ENCODE measurements at regions not wholly inside any gene's neighbourhood (a gene's known extent, or its start where the extent isn't known, plus 50 kb on each side); places are given as distances from the start of the nearest gene placed in this dataset.
"Not testable (repeated sequence)": the region's sequence is repeated elsewhere in the genome, so short reads cannot be mapped to it uniquely, and the experiment has no call there.

DNA sequence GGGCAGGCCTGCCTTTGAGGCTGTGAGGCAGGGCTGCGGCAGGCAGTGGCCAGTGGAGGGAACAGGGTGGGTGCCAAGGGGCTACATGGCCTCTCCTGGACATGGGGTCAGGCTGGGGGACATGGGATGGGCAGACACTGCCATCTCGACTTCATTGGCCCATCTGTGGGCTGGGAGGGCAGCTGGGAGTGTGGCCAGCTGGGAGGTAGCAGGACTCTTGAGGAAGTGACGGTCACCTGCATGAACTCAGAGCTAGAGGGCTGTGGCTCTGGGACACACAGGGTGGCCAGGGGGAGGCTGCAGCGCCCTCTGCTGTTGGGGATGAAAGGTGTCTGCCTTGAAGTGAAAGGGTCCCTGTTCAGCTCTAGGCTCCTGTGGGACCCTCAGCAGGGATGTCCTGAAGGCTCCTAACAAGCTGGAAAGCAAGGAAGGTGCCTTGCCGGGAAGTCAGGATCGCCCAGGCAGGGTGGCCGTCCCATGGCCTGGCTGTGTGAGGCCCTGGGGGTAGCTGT, 244.0 kb downstream of the ANKRD30B start:
- not testable (repeated sequence) for H3K4me1 ChIP-seq (ENCODE audit: control insufficient read depth, insufficient read depth, low read length); H3K27ac ChIP-seq (ENCODE audit: low read depth, low read length); H3K36me3 ChIP-seq (ENCODE audit: control insufficient read depth, insufficient read depth, low read length); DNase-seq (ENCODE audit: low read depth in 4 of 6, low spot score in 6 of 6); H3K4me3 ChIP-seq (ENCODE audit: low read depth, low read length); H3K9me3 ChIP-seq (ENCODE audit: control insufficient read depth, insufficient read depth, low read length); H3K27me3 ChIP-seq (ENCODE audit: control insufficient read depth, insufficient read depth, low read length)
- WGBS (ENCODE audit: insufficient coverage): 68% methylated on average over 6 of the region's 7 CpGs

DNA sequence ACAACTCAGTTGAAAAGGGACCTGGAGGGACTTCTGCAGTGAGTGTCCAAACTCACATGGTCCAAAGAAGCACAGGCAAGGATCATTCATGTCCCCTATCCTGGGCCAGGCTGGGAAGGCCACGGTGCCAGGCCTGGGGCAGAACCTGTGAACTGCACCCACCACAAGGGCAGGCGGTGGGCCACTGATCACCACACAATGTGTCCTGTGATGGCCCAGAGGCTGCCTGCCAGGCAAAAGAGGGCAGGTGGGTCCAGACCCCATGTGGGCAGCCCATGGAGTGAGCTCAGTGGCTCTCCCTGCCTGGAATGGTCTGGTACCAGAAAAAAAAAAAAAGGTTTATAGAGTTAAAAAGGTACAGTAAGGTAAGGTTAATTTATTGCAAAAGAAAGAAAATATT, 244.8 kb downstream of the ANKRD30B start:
- not testable (repeated sequence) for H3K4me1 ChIP-seq (ENCODE audit: control insufficient read depth, insufficient read depth, low read length); H3K27me3 ChIP-seq (ENCODE audit: control insufficient read depth, insufficient read depth, low read length); H3K36me3 ChIP-seq (ENCODE audit: control insufficient read depth, insufficient read depth, low read length); DNase-seq (ENCODE audit: low read depth in 4 of 6, low spot score in 6 of 6); H3K9me3 ChIP-seq (ENCODE audit: control insufficient read depth, insufficient read depth, low read length); H3K4me3 ChIP-seq (ENCODE audit: low read depth, low read length); H3K27ac ChIP-seq (ENCODE audit: low read depth, low read length)
- 64% methylated on average over 2 of the region's 2 CpGs for WGBS (ENCODE audit: insufficient coverage)

DNA sequence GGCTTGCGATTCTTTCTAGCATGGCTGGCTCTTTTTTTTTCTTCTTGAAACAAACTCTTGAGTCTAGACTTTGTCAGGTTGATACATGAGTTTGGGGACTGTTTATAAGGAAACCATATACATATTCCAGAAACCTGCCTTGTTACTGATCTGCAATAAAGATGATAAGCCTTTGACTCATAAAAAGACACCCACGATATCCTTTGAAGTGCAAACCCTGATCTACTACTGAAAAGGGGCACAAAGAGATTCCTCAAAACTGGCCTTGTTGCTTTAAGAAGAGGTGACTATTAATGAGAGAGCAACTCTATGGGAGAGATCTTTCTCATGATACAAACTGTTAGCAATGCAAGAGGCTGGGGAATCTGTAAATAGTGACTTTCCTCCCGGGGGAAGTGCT, 247.1 kb downstream of the ANKRD30B start:
- H3K9me3 ChIP-seq (ENCODE audit: control insufficient read depth, insufficient read depth, low read length); H3K27ac ChIP-seq (ENCODE audit: low read depth, low read length); DNase-seq (ENCODE audit: low read depth in 4 of 6, low spot score in 6 of 6); H3K4me1 ChIP-seq (ENCODE audit: control insufficient read depth, insufficient read depth, low read length); H3K36me3 ChIP-seq (ENCODE audit: control insufficient read depth, insufficient read depth, low read length); H3K27me3 ChIP-seq (ENCODE audit: control insufficient read depth, insufficient read depth, low read length); H3K4me3 ChIP-seq (ENCODE audit: low read depth, low read length): not testable (repeated sequence)
- no CpG with 5 or more reads among the region's 3 CpGs for WGBS (ENCODE audit: insufficient coverage)

DNA sequence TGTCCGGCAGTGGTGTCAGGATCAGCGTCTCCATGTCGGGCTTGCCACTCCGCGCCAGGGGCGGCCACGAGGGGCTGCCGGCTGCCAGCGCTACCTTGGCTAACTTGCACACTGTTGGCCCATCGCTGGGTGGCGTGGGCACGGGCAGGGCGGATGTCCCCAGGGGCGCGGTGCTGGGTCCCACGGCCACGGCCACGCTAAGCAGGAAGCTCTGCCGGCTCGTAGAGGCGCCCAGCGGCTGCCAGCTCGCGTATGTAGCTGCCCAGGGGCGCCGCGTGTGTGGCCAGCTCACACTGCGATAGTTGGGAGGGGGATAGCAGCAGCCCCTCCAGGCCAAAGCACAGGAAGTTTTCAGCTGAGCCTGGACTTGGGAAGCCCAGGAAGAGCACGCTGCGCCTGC, 249.4 kb downstream of the ANKRD30B start:
- Histone ChIP-seq H3K27me3 (ENCODE audit: control insufficient read depth, insufficient read depth, low read length) (no peaks in the 10 kb centered on the region), H3K27ac (ENCODE audit: low read depth, low read length) (no peak overlapping the region), H3K4me3 (ENCODE audit: low read depth, low read length) (no peak overlapping the region), H3K9me3 (ENCODE audit: control insufficient read depth, insufficient read depth, low read length) (no peaks in the 10 kb centered on the region), H3K4me1 (ENCODE audit: control insufficient read depth, insufficient read depth, low read length) (no peaks in the 10 kb centered on the region), H3K36me3 (ENCODE audit: control insufficient read depth, insufficient read depth, low read length) (no peaks in the 10 kb centered on the region)
- 94% methylated on average over 30 of the region's 30 CpGs for WGBS (ENCODE audit: insufficient coverage)
- DNase-seq (ENCODE audit: low read depth in 4 of 6, low spot score in 6 of 6): no peak

DNA sequence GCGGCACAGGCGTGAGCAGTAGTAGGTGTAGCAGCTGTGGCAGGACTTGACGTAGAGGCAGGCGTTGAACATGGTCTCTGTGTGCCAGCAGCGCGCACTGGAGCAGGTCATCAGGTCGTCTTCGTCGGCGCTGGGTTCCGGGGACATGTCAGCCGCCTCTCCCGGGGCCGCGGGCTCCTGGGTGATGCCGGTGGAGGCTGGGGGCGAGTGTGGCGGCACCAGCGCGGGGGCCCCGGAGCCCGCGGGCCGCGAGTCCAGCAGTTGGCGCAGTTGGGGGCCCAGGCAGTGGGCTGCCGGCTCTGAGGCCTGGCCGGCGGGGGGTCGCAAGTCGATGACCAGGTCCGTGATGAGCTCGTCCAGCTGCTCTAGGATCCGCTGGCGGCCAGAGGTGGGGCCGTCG, 249.9 kb downstream of the ANKRD30B start:
- not testable (repeated sequence) for H3K9me3 ChIP-seq (ENCODE audit: control insufficient read depth, insufficient read depth, low read length); H3K4me3 ChIP-seq (ENCODE audit: low read depth, low read length); DNase-seq (ENCODE audit: low read depth in 4 of 6, low spot score in 6 of 6); H3K27ac ChIP-seq (ENCODE audit: low read depth, low read length); H3K4me1 ChIP-seq (ENCODE audit: control insufficient read depth, insufficient read depth, low read length); H3K27me3 ChIP-seq (ENCODE audit: control insufficient read depth, insufficient read depth, low read length); H3K36me3 ChIP-seq (ENCODE audit: control insufficient read depth, insufficient read depth, low read length)
- 92% methylated on average over 27 of the region's 37 CpGs for WGBS (ENCODE audit: insufficient coverage)

DNA sequence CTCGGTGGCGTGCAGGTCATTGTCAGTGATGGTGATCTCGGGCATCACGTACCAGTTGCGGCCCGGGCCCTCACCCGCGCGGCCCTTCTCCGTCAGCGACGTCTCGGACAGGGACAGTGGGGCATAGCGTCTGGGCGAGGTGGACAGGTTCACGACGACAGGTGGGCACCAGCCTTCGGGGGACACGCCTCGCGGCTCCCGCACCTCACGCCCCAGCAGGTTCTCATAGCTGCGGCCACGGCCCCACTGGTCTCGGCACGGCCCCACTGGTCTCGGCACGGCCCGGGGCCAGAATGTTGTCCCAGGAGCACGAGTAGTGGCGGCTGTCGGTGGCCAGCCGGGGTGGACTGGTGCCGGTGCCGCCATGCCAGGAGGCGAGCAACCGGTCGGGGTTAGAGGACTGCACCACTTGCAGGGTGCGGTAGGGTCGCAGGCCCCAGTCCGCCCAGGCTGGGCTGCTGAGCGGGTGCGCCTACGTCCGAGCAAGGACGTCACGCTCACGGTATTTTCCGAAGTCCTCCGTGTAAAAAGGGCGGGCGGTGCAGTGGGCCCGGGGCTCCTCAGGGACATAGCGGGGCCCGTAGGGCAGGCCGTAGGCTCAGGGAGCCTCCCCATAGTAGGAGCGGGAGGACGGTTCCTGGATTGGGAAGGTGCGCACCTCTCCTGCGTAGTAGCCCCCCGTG, 250.5 kb downstream of the ANKRD30B start:
- not testable (repeated sequence) for DNase-seq (ENCODE audit: low read depth in 4 of 6, low spot score in 6 of 6); H3K9me3 ChIP-seq (ENCODE audit: control insufficient read depth, insufficient read depth, low read length); H3K27ac ChIP-seq (ENCODE audit: low read depth, low read length); H3K27me3 ChIP-seq (ENCODE audit: control insufficient read depth, insufficient read depth, low read length); H3K36me3 ChIP-seq (ENCODE audit: control insufficient read depth, insufficient read depth, low read length); H3K4me3 ChIP-seq (ENCODE audit: low read depth, low read length); H3K4me1 ChIP-seq (ENCODE audit: control insufficient read depth, insufficient read depth, low read length)
- 95% methylated on average over 60 of the region's 62 CpGs for WGBS (ENCODE audit: insufficient coverage)

DNA sequence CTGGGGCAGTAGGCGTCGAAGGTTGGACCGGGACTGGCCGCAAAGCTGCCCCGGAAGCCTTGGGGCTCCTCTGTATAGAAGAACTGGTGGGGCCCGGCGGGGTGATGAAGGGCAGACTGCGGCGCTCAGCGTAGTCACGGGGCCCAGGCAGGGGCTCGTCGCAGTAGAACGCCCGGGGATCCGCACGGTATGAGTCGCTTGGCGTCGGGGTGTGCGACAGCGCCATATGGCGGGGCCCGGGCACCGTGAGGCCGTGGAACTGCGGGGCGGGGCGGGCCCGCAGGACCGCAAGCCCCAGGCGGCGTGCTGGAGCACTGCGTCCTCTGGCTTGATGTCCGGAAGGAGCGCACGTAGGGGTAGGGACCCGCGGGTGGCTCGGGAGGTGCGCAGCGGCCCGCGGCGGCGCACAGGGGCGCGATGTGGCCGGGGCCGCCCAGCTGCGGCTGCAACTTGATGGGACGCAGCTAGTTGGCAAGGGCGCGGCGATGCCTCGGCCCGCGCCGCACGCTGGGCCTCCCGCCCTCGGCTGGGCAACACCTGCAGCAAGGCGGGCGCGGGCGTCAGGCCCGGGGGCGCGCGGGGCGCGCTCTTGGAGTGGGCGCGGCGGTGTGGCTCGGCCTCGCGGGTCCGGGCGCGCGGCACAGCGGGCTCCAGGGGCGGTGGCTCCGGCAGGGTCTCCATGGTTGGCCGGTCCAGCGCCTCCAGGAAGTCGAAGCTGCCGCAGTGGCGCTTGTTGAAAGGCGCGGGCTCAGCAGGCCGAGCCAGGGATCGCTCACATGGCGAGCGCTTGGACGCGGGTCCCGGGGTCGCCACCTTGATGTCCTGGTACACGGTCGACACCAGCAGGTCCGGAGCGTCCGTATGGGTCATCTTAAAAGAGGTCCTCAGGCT, 251.4 kb downstream of the ANKRD30B start:
- WGBS (ENCODE audit: insufficient coverage): 29% methylated on average over 105 of the region's 105 CpGs
- Histone ChIP-seq H3K36me3 (ENCODE audit: control insufficient read depth, insufficient read depth, low read length) (no peaks in the 10 kb centered on the region), H3K27ac (ENCODE audit: low read depth, low read length) (no peak overlapping the region), H3K4me3 (ENCODE audit: low read depth, low read length) (no peak overlapping the region), H3K27me3 (ENCODE audit: control insufficient read depth, insufficient read depth, low read length) (no peaks in the 10 kb centered on the region), H3K4me1 (ENCODE audit: control insufficient read depth, insufficient read depth, low read length) (no peaks in the 10 kb centered on the region), H3K9me3 (ENCODE audit: control insufficient read depth, insufficient read depth, low read length) (no peaks in the 10 kb centered on the region)
- no peak for DNase-seq (ENCODE audit: low read depth in 4 of 6, low spot score in 6 of 6)

DNA sequence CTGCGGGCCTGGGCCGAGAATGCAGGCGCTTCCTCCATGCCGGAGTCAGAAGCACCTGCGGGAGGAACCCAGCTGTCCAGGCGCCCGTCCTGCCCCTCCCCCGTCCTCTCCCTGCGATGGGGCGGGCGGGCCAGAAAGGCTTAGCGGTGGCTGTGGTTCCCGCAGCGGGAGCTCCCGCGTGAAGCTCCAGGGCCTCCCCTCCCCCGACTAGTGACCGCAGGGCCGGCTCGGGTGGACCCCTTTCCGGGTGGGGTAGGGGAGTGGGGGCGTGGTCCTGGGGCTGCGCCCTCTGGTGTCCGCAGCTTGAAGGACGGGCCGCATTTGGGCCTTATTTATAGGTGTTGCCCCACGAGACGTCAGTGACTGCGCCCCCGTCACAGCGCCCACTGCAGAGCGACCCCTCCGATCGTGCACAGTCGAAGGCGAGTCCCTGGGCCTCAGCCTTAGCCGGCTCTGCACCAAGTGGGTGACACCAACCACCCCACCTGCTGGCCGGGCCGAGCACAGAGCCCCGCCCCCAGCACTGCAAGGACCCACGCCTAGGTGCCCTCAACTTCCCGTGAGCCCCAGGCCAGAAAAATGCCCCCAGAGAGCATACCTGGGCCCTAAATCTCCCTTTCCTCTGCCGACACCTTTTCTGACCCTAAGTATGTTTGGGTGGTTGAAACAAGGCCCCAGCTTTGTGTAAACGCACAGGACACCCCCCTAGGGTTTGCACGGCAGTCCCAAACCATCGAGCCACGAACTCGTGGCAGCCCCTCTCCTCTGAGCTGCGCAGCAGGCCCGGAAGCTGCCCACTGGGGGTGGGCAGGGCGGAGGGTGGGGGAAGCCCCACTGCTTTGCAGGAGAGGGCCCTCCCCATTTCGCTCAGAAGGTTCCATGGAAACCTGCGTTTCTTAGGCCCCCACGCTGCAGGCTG, 252.4 kb downstream of the ANKRD30B start:
- H3K9me3 ChIP-seq (ENCODE audit: control insufficient read depth, insufficient read depth, low read length); H3K4me1 ChIP-seq (ENCODE audit: control insufficient read depth, insufficient read depth, low read length); H3K27me3 ChIP-seq (ENCODE audit: control insufficient read depth, insufficient read depth, low read length); H3K4me3 ChIP-seq (ENCODE audit: low read depth, low read length); H3K27ac ChIP-seq (ENCODE audit: low read depth, low read length); H3K36me3 ChIP-seq (ENCODE audit: control insufficient read depth, insufficient read depth, low read length); DNase-seq (ENCODE audit: low read depth in 4 of 6, low spot score in 6 of 6): not testable (repeated sequence)
- WGBS (ENCODE audit: insufficient coverage): 48% methylated on average over 29 of the region's 54 CpGs

DNA sequence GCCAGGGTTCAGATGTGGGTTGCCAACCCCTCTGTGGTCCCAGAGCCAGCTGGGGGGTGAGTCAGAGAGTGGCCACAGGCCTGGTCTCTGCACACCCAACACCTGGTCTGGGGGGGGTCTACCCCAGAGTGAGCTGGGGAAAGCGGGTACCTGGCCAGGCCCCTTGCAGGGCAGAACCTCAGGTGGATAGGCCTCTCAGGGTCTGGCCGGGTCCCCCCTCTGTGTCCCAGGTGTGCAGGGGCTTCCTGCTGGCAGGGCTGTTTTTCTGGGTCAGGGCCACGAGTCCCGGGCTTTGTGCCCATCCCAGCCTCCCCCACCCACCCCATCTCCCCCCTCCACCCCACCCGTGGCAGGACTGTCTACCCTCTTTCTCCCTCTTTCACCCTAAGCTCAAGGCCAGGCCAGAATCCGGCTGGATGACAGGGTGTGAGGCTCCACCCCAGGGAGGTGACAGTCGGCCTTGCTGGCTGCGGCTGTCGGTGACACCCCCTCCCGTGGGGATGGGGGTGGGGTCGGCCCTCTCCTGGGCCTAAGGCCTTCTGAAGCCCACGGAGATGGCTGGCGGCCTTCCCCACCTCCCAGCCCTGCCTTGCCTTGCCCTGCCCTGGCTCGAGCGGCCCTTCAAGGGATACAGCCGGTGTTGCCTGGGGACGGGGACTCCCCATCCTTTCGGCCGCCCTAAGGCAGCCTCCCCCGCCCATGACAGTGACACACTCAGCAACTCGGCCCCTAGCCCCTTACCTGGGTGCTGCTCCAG, 253.2 kb downstream of the ANKRD30B start:
- H3K27ac ChIP-seq (ENCODE audit: low read depth, low read length); H3K4me3 ChIP-seq (ENCODE audit: low read depth, low read length); H3K9me3 ChIP-seq (ENCODE audit: control insufficient read depth, insufficient read depth, low read length); H3K27me3 ChIP-seq (ENCODE audit: control insufficient read depth, insufficient read depth, low read length); DNase-seq (ENCODE audit: low read depth in 4 of 6, low spot score in 6 of 6); H3K36me3 ChIP-seq (ENCODE audit: control insufficient read depth, insufficient read depth, low read length); H3K4me1 ChIP-seq (ENCODE audit: control insufficient read depth, insufficient read depth, low read length): not testable (repeated sequence)
- WGBS (ENCODE audit: insufficient coverage): 81% methylated on average over 16 of the region's 21 CpGs

Data from spinal cord (tissue), 9 donors.